KMS-11 (cell line): ENCODE measurements at regions not wholly inside any gene's neighbourhood (a gene's known extent, or its start where the extent isn't known, plus 50 kb on each side); places are given as distances from the start of the nearest gene placed in this dataset.

ENCODE experiments used
- H2AFZ ChIP-seq: fragments of 200-600 bp; sonication (generic); 2 replicates; pipeline ENCODE4 v1.6.1; 2016; ENCODE audit warnings: antibody characterized with exemption, mixed run types, low read depth
- H3K27ac ChIP-seq: fragments of 200-600 bp; sonication (generic); 2 replicates; pipeline ENCODE4 v1.6.1; 2016; ENCODE audit warnings: mild to moderate bottlenecking, mixed run types
- H3K27me3 ChIP-seq: fragments of 200-600 bp; sonication (generic); 2 replicates; pipeline ENCODE4 v1.6.1; 2017; ENCODE audit warnings: mild to moderate bottlenecking, low read depth, mixed run types, moderate library complexity; ENCODE audit not compliant: insufficient read depth
- H3K36me3 ChIP-seq: fragments of 200-600 bp; sonication (generic); 2 replicates; pipeline ENCODE4 v1.6.1; 2017; ENCODE audit warnings: mild to moderate bottlenecking, mixed run types; ENCODE audit not compliant: insufficient read depth
- H3K4me1 ChIP-seq: fragments of 200-600 bp; sonication (generic); 2 replicates; pipeline ENCODE4 v1.6.1; 2016; ENCODE audit warnings: mild to moderate bottlenecking, low read depth, mixed run types; ENCODE audit not compliant: poor library complexity, severe bottlenecking
- H3K4me2 ChIP-seq: fragments of 200-600 bp; sonication (generic); 2 replicates; pipeline ENCODE4 v1.7.0; 2016; ENCODE audit warnings: mild to moderate bottlenecking, mixed run types
- H3K4me3 ChIP-seq: fragments of 200-600 bp; sonication (generic); IDR thresholded peaks from 2 replicates; pipeline ENCODE4 v1.6.1; 2017; ENCODE audit warnings: low read depth, low read length, mixed read lengths; ENCODE audit not compliant: insufficient read depth
- H3K79me2 ChIP-seq: fragments of 200-600 bp; sonication (generic); 2 replicates; pipeline ENCODE4 v1.6.1; 2016; ENCODE audit warnings: low read depth, mixed run types; ENCODE audit not compliant: insufficient read depth
- H3K9ac ChIP-seq: fragments of 200-600 bp; sonication (generic); 2 replicates; pipeline ENCODE4 v1.6.1; 2016; ENCODE audit warnings: mild to moderate bottlenecking, mixed run types
- H4K20me1 ChIP-seq: fragments of 200-600 bp; sonication (generic); 2 replicates; pipeline ENCODE4 v1.6.1; 2016; ENCODE audit warnings: mild to moderate bottlenecking, mixed run types; ENCODE audit not compliant: insufficient read depth
- TF ChIP-seq, protein P1 (sequence below): fragments of 200-600 bp; sonication (generic); conservative IDR thresholded peaks from 2 replicates; pipeline ENCODE4 v1.6.1; 2017; ENCODE audit warnings: low read depth, mild to moderate bottlenecking, antibody characterized with exemption, low read length, moderate library complexity, mixed read lengths

DNA sequence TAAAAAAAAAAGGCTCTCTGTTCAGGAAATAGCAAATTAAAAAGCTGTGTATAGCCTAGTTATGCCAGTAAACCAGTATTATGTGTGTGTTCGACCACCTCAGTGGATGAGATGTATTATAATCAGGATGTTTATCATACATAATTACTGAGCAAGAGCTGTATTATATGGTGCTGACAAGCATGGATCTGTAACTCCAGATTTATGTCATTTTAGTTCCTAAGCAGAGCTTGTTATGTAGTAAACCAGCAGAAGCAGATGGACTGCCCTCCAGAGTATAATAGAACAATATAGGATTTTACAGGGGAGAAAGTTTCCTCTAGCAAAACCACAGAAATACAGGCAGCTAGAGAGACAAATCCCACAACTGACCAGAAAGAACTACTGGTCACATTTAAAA, 627.4 kb upstream of the EPHA5 start:
- no peak overlapping the region for H3K4me2 ChIP-seq
- no peak overlapping the region for H3K9ac ChIP-seq
- H3K4me1 ChIP-seq = no peaks in the 10 kb centered on the region
- no peak overlapping the region for H2AFZ ChIP-seq
- H3K36me3 ChIP-seq = no peaks in the 10 kb centered on the region
- TF ChIP-seq, protein P1, sequence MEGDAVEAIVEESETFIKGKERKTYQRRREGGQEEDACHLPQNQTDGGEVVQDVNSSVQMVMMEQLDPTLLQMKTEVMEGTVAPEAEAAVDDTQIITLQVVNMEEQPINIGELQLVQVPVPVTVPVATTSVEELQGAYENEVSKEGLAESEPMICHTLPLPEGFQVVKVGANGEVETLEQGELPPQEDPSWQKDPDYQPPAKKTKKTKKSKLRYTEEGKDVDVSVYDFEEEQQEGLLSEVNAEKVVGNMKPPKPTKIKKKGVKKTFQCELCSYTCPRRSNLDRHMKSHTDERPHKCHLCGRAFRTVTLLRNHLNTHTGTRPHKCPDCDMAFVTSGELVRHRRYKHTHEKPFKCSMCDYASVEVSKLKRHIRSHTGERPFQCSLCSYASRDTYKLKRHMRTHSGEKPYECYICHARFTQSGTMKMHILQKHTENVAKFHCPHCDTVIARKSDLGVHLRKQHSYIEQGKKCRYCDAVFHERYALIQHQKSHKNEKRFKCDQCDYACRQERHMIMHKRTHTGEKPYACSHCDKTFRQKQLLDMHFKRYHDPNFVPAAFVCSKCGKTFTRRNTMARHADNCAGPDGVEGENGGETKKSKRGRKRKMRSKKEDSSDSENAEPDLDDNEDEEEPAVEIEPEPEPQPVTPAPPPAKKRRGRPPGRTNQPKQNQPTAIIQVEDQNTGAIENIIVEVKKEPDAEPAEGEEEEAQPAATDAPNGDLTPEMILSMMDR = no peak
- no peak overlapping the region for H3K4me3 ChIP-seq
- H3K27ac ChIP-seq = no peak overlapping the region
- H3K27me3 ChIP-seq = no peaks in the 10 kb centered on the region
- no peaks in the 10 kb centered on the region for H3K79me2 ChIP-seq
- H4K20me1 ChIP-seq = no peaks in the 10 kb centered on the region

DNA sequence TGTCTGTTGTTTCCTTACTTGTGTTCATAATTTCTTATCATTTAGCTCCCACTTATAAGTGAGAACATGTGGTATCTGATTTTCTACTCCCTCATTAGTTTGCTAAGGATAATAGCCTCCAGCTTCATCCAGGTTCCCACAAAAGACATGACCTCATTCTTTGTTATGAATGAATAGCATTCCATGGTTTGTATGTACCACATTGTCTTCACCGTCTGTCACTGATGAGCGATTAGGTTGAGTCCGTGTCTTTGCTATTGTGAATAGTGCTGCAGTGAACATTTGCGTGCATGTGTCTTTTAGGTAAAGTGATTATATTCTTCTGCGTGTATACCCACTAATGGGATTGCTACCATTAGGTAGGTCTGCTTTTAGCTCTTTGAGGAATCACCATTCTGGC, 624.3 kb upstream of the EPHA5 start:
- Histone ChIP-seq H3K9ac (no peak overlapping the region), H4K20me1 (no peaks in the 10 kb centered on the region), H3K4me1 (no peaks in the 10 kb centered on the region), H3K4me3 (no peak overlapping the region), H3K4me2 (no peak overlapping the region), H2AFZ (no peak overlapping the region), H3K79me2 (no peaks in the 10 kb centered on the region), H3K36me3 (no peaks in the 10 kb centered on the region), H3K27ac (no peak overlapping the region), H3K27me3 (no peaks in the 10 kb centered on the region)
- TF ChIP-seq, protein P1 = no peak

DNA sequence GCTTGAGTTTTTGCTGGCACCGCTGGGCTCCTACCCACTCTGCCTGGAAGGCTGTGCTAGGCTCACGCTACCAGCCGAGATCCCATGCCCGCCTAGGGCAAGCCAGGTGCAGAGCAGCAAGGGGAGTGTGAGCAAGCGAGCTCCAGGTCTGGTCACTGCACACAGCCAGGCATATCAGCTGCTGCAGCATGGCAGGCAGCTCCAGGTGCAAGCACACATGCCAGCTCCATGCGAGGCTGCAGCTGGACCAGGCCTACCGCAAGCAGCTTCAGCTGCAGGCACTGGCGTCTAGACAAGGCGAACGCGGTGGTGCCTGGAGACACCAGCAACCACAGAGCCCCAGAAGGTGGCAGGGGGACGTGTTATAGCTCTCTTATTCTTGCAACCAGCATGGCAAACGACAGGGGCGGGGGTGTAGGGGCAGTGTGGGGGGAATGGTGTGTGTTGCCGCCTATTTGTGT, 614.7 kb upstream of the EPHA5 start:
- Histone ChIP-seq H3K36me3 (no peaks in the 10 kb centered on the region), H3K4me3 (no peak overlapping the region), H3K4me1 (no peaks in the 10 kb centered on the region), H4K20me1 (no peaks in the 10 kb centered on the region), H2AFZ (no peak overlapping the region), H3K79me2 (no peaks in the 10 kb centered on the region), H3K27ac (no peak overlapping the region), H3K27me3 (no peaks in the 10 kb centered on the region), H3K4me2 (no peak overlapping the region), H3K9ac (no peak overlapping the region)
- TF ChIP-seq, protein P1 = no peak

DNA sequence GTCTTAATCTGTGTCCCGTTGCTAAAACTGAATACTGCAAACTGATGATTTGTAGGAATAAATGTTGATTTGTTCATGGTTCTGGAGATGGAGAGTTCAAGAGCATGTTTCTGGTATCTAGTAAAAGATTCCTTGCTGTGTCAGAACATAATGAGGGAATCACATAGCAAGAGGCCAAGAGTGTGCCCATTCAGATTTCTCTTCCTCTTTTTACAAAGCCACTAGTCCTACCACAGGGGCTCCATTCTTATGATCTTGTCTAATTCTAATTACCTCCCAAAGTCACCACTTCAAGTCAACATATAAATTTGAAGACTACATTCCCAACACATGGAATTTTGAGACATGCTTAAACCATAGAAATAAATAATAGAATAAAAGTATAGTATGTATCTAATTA, 608.8 kb upstream of the EPHA5 start:
- Histone ChIP-seq H3K27ac (no peak overlapping the region), H3K4me1 (no peaks in the 10 kb centered on the region), H3K9ac (no peak overlapping the region), H3K4me3 (no peak overlapping the region), H4K20me1 (no peaks in the 10 kb centered on the region), H3K36me3 (no peaks in the 10 kb centered on the region), H3K27me3 (no peaks in the 10 kb centered on the region), H3K4me2 (no peak overlapping the region), H3K79me2 (no peaks in the 10 kb centered on the region), H2AFZ (no peak overlapping the region)
- TF ChIP-seq, protein P1 = no peak
